ENCODE measurements at regions not wholly inside any gene's neighbourhood (a gene's known extent, or its start where the extent isn't known, plus 50 kb on each side); places are given as distances from the start of the nearest gene placed in this dataset.

- TF ChIP-seq CTCF (IDR thresholded peaks at IDR 0.05; ENCODE audit: low read depth, low read length) (no peak), POLR2A (IDR thresholded peaks at IDR 0.05; ENCODE audit: extremely low read depth, insufficient read length) (no peak)
Measured at GRCh38 chr11:134667175-134667500, 255.1 kb upstream of the B3GAT1 start.

All from NB4 (cell line).